ENCODE measurements at regions not wholly inside any gene's neighbourhood (a gene's known extent, or its start where the extent isn't known, plus 50 kb on each side); places are given as distances from the start of the nearest gene placed in this dataset.
"Not testable (repeated sequence)": the region's sequence is repeated elsewhere in the genome, so short reads cannot be mapped to it uniquely, and the experiment has no call there.

DNA sequence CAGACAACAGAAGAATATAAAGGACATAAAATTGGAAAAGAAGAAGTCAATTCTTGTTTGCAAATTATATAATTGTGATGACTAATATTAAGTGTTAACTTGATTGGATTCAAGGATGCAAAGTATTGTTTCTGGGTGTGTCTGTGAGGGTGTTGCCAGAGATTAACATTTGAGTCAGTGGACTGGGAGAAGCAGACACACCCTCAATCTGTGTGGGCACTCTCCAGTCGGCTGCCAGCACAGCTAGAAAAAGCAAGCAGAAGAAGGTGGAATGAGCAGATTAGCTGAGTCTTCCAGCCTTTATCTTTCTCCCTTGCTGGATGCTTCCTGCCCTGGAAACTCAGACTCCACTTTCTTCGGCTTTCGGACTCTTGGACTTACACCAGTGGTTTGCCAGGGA lies 51.7 kb downstream of the UBE2NL start:
- no peak for DNase-seq (ENCODE audit: low read depth)

GRCh38 chrX:143940119-143940518 lies 56.2 kb downstream of the UBE2NL start:
- DNase-seq (ENCODE audit: low read depth) = no peak

DNA sequence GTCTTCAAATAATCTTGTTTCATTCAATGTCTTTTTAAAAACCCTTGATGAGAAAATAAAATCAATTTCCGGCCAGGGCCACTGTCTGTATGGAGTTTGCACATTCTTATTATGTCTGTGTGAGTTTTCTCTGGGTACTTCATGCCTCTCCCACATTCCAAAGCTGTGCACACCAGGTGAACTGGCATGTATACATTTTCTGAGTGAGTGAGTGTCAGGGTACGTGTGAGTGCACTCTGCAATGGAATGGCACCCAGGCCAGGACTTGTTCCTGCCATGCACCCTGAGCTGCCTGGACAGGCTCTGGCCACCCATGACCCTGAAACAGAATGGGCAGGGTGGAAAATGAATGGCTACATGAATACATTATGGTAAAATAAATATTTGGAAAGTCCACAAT lies 61.3 kb downstream of the UBE2NL start:
- no peak for DNase-seq (ENCODE audit: low read depth)

DNA sequence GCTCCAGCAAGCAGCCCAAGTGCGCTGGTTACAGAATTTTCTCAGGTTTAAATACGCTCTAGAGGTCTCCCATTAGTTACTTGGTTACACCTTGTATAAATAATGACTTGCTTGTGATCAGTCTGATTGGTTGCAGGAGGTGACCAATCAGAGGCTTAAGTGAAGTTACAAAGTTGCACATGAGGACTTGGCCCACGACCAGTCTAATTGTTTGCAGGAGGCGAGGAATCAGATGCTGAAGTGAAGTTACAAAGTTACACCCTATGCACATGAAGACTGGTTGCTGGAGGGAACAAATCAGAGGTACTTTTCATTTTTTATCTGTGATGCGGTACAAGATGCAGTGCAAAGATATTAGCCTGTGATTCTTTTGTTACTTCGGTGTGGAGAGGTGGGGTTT lies 80.7 kb downstream of the UBE2NL start:
- no peak for DNase-seq (ENCODE audit: low read depth)

DNA sequence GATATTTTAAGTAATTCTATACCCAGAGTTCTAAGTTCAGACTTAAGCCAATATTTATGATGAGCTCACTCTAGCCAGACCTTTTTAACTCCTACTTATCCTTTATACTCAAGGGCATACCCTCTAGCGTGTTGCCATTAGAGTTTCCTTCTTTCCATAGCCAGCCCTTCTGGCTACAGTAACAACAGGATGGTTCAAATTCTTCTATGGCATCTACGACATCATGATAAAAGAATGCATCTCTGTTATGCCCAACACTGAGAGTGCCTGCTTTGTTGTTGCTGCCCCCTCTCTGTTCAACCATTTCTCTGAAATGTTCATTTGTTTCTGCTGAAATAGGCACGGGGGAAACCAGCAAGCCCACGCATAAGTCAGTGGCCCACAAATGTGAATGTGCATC lies 104.5 kb downstream of the UBE2NL start:
- DNase-seq (ENCODE audit: low read depth) = no peak

GRCh38 chrX:143994206-143994605 lies 110.3 kb downstream of the UBE2NL start:
- no peak for DNase-seq (ENCODE audit: low read depth)

- DNase-seq (ENCODE audit: low read depth) = no peak
Measured at GRCh38 chrX:143998261-143998660, 114.4 kb downstream of the UBE2NL start.

DNA sequence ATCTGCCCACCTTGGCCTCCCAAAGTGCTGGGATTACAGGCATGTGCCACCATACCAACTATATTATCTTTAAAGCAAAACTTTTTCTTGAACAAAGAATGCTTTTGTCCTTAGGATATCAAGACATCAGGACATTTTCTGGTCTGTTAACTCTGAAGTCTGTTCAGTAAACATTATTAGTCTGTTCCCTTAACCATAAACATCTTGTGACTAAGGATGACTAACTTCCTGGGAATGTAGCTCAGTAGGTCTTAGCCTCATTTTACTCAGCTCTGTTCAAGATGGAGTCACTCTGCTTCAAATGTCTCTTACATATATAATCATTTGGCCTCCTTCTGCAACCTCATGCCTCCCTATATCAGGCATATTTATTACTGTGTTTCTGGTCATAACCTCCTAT lies 122.9 kb downstream of the UBE2NL start:
- DNase-seq (ENCODE audit: low read depth) = no peak

DNA sequence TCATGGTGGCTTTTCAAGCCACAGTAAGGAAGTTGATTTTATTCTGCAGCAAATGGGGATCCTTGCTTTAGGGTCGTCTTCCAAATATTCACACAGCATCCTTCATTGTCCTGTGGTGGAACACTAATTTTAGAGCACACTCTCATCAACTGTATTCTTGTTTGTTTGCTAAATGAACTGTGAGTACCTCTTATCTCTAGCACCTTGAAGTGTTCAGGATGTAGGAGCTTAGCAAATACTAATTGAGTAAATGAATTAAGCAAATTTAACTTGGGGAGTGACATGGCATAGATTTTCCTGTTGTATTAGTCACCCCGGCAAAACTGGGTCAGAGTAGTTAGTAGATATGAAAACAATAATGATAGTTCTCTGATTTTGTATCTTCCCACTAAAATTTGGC lies 156.9 kb downstream of the UBE2NL start:
- no peak for DNase-seq (ENCODE audit: low read depth)

- no peak for DNase-seq (ENCODE audit: low read depth)
Measured at GRCh38 chrX:144042271-144042670, 158.4 kb downstream of the UBE2NL start.

- DNase-seq (ENCODE audit: low read depth) = no peak
Measured at GRCh38 chrX:144075432-144075831, 191.6 kb downstream of the UBE2NL start.

DNA sequence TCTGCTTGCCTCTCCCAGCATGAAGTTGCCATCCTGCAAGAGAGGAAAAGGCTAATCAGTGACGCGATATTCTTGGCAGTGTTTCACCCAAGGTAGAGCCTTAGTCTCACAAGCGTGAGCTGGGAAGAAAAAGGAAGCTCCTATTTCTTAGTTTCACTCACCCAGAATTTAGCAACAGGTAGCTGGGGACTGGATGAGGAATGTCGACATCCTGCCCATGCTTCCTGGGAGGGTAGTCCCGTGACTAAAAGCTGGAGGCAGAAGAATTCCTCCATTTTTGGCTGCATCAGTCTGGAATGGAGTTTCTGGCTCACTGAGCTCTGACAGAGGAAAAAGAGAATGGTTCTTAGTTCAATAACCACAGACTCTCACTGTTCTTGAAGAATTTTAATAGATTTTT lies 198.4 kb downstream of the UBE2NL start:
- DNase-seq (ENCODE audit: low read depth) = not testable (repeated sequence)

GRCh38 chrX:144089674-144090073 lies 205.8 kb downstream of the UBE2NL start:
- DNase-seq (ENCODE audit: low read depth) = not testable (repeated sequence)

- DNase-seq (ENCODE audit: low read depth) = not testable (repeated sequence)
Measured at GRCh38 chrX:144092116-144092515, 208.2 kb downstream of the UBE2NL start.

- not testable (repeated sequence) for DNase-seq (ENCODE audit: low read depth)
Measured at GRCh38 chrX:144119490-144119889, 235.6 kb downstream of the UBE2NL start.

DNA sequence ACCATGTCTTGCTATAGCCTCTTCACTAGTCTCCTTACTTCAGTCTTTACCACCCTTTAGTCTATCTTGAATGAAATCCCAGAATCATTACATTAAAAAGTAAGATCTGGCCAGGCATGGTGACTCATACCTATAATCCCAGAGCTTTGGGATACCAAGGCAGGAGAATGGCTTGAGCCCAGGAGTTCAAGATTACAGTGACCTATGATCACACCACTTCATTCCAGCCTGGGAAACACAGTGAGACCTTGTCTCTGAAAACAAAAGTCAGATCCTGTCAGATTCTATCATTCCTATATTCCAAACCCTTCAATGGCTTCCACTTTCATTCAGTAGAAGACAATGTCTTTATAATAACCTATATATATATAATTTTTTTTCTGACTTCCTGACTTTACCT lies 237.7 kb downstream of the UBE2NL start:
- not testable (repeated sequence) for DNase-seq (ENCODE audit: low read depth)

- not testable (repeated sequence) for DNase-seq (ENCODE audit: low read depth)
Measured at GRCh38 chrX:144127570-144128169, 243.8 kb downstream of the UBE2NL start.

GRCh38 chrX:144129511-144129910 lies 245.6 kb downstream of the UBE2NL start:
- DNase-seq (ENCODE audit: low read depth) = not testable (repeated sequence)

- not testable (repeated sequence) for DNase-seq (ENCODE audit: low read depth)
Measured at GRCh38 chrX:144130507-144130906, 246.6 kb downstream of the UBE2NL start.

DNA sequence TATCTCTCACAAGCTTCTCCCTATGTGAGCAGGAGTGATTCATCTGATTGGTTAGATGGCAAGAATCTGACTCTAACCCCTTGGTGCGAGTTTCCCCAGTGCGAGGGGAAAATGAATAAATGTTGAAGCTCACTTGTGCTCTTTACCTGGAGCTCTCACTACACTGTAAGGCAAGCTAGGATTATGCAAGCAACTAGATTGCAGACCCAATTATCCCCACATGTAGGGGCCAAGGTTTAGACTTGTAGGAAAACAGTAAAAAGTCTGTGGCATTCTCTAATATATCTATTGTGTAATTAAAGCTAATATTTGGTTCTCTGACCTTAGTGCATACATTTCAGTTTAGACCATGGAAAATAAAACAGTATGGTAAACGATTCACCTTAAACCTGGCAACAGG lies 247.2 kb downstream of the UBE2NL start:
- DNase-seq (ENCODE audit: low read depth) = not testable (repeated sequence)

GRCh38 chrX:144134448-144135119 lies 250.7 kb downstream of the UBE2NL start:
- DNase-seq (ENCODE audit: low read depth) = not testable (repeated sequence)

DNA sequence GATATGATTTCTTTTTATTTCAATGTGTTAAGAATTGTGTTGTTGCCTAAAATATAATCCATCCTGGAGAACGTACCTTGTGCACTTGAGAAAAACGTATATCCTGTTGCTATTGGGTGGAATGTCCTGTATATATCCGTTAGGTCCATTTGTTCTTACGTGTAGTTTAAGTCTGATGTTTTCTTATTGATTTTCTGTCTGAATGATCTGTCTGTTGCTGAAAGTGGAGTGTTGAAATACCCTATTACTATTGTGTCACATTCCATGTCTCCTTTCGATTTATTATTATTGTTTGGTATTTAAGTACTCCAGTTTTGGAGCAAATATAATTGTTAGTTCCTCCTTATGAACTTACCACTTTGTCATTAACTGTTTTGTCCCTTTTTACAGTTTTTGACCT lies 270.6 kb downstream of the UBE2NL start:
- not testable (repeated sequence) for DNase-seq (ENCODE audit: low read depth)

GRCh38 chrX:144185197-144185596 lies 301.3 kb downstream of the UBE2NL start:
- not testable (repeated sequence) for DNase-seq (ENCODE audit: low read depth)

DNA sequence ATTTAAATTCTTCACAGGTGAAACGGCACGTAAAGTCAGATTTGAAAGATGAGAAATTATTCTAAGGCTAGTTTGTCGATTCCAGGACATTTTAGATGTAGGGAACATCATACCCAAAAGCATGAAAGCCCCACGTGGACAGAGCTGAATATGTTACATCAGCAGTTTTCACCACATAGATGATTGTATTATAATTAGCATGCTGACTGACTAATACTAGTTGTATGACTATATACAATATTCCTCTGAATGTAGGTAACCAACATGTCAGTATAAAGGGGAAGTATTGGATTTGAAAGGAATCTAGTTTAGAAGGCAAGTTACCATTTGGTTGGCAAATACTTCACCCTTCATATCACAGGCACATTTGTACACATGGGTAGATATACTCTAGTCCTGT lies 304.6 kb downstream of the UBE2NL start:
- not testable (repeated sequence) for DNase-seq (ENCODE audit: low read depth)

Data from stromal cell of bone marrow (primary cell).